NCI-H82 (cell line): ENCODE measurements at regions not wholly inside any gene's neighbourhood (a gene's known extent, or its start where the extent isn't known, plus 50 kb on each side); places are given as distances from the start of the nearest gene placed in this dataset.
"Not testable (repeated sequence)": the region's sequence is repeated elsewhere in the genome, so short reads cannot be mapped to it uniquely, and the experiment has no call there.

ENCODE experiments used
- DNase-seq: peaks from one replicate; lab custom pipeline; 2025; lab: John Stamatoyannopoulos, UW

GRCh38 chr7:17440025-17440784 lies 141.8 kb downstream of the AHR start:
- DNase-seq, result not testable (repeated sequence)

- no peak for DNase-seq
Observed at GRCh38 chr7:17440831-17441230, 142.4 kb downstream of the AHR start.

GRCh38 chr7:17441557-17441956 lies 143.1 kb downstream of the AHR start:
- DNase-seq, result no peak

- no peak for DNase-seq
Observed at GRCh38 chr7:17444151-17444550, 145.7 kb downstream of the AHR start.

GRCh38 chr7:17444673-17445072 lies 146.2 kb downstream of the AHR start:
- DNase-seq, result no peak

GRCh38 chr7:17446340-17446739 lies 147.9 kb downstream of the AHR start:
- DNase-seq, result no peak

- no peak for DNase-seq
Observed at GRCh38 chr7:17447728-17448478, 149.5 kb downstream of the AHR start.

- DNase-seq, result no peak
Observed at GRCh38 chr7:17448479-17449423, 150.3 kb downstream of the AHR start.

- DNase-seq, result no peak
Observed at GRCh38 chr7:17456541-17456940, 158.1 kb downstream of the AHR start.

GRCh38 chr7:17460001-17460400 lies 161.5 kb downstream of the AHR start:
- no peak for DNase-seq

- DNase-seq, result no peak
Observed at GRCh38 chr7:17460665-17461064, 162.2 kb downstream of the AHR start.

- no peak for DNase-seq
Observed at GRCh38 chr7:17462131-17462631, 163.7 kb downstream of the AHR start.

- no peak for DNase-seq
Observed at GRCh38 chr7:17463511-17464085, 165.1 kb downstream of the AHR start.

- no peak for DNase-seq
Observed at GRCh38 chr7:17466216-17466615, 167.8 kb downstream of the AHR start.

- no peak for DNase-seq
Observed at GRCh38 chr7:17467386-17467945, 169.0 kb downstream of the AHR start.

GRCh38 chr7:17471325-17471724 lies 172.9 kb downstream of the AHR start:
- DNase-seq, result no peak

- DNase-seq, result no peak
Observed at GRCh38 chr7:17472518-17472917, 174.1 kb downstream of the AHR start.

GRCh38 chr7:17472939-17473338 lies 174.5 kb downstream of the AHR start:
- DNase-seq, result no peak

GRCh38 chr7:17474724-17475344 lies 176.4 kb downstream of the AHR start:
- peak; percentile 48 for DNase-seq

GRCh38 chr7:17477182-17477581 lies 178.7 kb downstream of the AHR start:
- DNase-seq, result no peak

GRCh38 chr7:17481118-17481517 lies 182.7 kb downstream of the AHR start:
- no peak for DNase-seq
